ENCODE measurements at regions not wholly inside any gene's neighbourhood (a gene's known extent, or its start where the extent isn't known, plus 50 kb on each side); places are given as distances from the start of the nearest gene placed in this dataset.

GRCh38 chr4:30832639-30833038, 112.5 kb downstream of the PCDH7 start:
- H3K9me2 ChIP-seq (replicated peaks; ENCODE audit: low read length): no peaks in the 10 kb centered on the region
- H3K36me3 ChIP-seq (ENCODE audit: low read depth, low read length): no peaks in the 10 kb centered on the region
- no peak overlapping the region for H2AFZ ChIP-seq (ENCODE audit: low read length)
- H3K4me3 ChIP-seq (ENCODE audit: low read length): no peak overlapping the region
- ATAC-seq (no peak), DNase-seq (no peak)
- H3K27ac ChIP-seq (ENCODE audit: low read length): no peak overlapping the region
- no peaks in the 10 kb centered on the region for H3K9me3 ChIP-seq (ENCODE audit: low read length)
- intact Hi-C loops (cut with micrococcal nuclease): no loop called here
- no peaks in the 10 kb centered on the region for H3K79me2 ChIP-seq (ENCODE audit: low read length)
- no peaks in the 10 kb centered on the region for H3F3A ChIP-seq (ENCODE audit: low read length, unreplicated experiment)
- no TSS peak for BruUV-seq (replicated peaks)
- no peaks in the 10 kb centered on the region for H3K4me1 ChIP-seq (ENCODE audit: insufficient read depth, low read length)
- H3K4me2 ChIP-seq (ENCODE audit: low read length): no peak overlapping the region
- TF ChIP-seq CTCF (conservative IDR thresholded peaks at IDR 0.05; ENCODE audit: low read depth, low read length) (no peak), EZH2phosphoT487 (IDR thresholded peaks at IDR 0.05; ENCODE audit: borderline replicate concordance, low read length) (no peak), EZH2 (IDR thresholded peaks at IDR 0.05; ENCODE audit: low read length, unreplicated experiment) (no peak)
- CTCF ChIA-PET: no interaction called here
- H3K27me3 ChIP-seq (ENCODE audit: low read length): no peaks in the 10 kb centered on the region
- no peaks in the 10 kb centered on the region for H4K20me1 ChIP-seq (ENCODE audit: low read length)
- POLR2A ChIA-PET (ENCODE audit: unreplicated experiment): no interaction called here
- no peak overlapping the region for H3K9ac ChIP-seq (ENCODE audit: low read length)

GRCh38 chr4:30833206-30833605, 113.0 kb downstream of the PCDH7 start:
- no peak overlapping the region for H3K27ac ChIP-seq (ENCODE audit: low read length)
- no peaks in the 10 kb centered on the region for H3K36me3 ChIP-seq (ENCODE audit: low read depth, low read length)
- no TSS peak for BruUV-seq (replicated peaks)
- H2AFZ ChIP-seq (ENCODE audit: low read length): no peak overlapping the region
- H4K20me1 ChIP-seq (ENCODE audit: low read length): no peaks in the 10 kb centered on the region
- no peak for DNase-seq
- H3K4me1 ChIP-seq (ENCODE audit: insufficient read depth, low read length): no peaks in the 10 kb centered on the region
- no peaks in the 10 kb centered on the region for H3K79me2 ChIP-seq (ENCODE audit: low read length)
- H3K9me2 ChIP-seq (replicated peaks; ENCODE audit: low read length): no peaks in the 10 kb centered on the region
- no peak overlapping the region for H3K4me3 ChIP-seq (ENCODE audit: low read length)
- intact Hi-C loops (cut with micrococcal nuclease): no loop called here
- H3K9ac ChIP-seq (ENCODE audit: low read length): no peak overlapping the region
- no peak overlapping the region for H3K4me2 ChIP-seq (ENCODE audit: low read length)
- no peak for ATAC-seq
- ChIA-PET CTCF (no interaction called here), POLR2A (ENCODE audit: unreplicated experiment) (no interaction called here)
- no peaks in the 10 kb centered on the region for H3F3A ChIP-seq (ENCODE audit: low read length, unreplicated experiment)
- TF ChIP-seq EZH2 (IDR thresholded peaks at IDR 0.05; ENCODE audit: low read length, unreplicated experiment) (no peak), EZH2phosphoT487 (IDR thresholded peaks at IDR 0.05; ENCODE audit: borderline replicate concordance, low read length) (no peak), CTCF (conservative IDR thresholded peaks at IDR 0.05; ENCODE audit: low read depth, low read length) (no peak)
- H3K27me3 ChIP-seq (ENCODE audit: low read length): no peaks in the 10 kb centered on the region
- no peaks in the 10 kb centered on the region for H3K9me3 ChIP-seq (ENCODE audit: low read length)

GRCh38 chr4:30835044-30835443, 114.9 kb downstream of the PCDH7 start:
- Histone ChIP-seq H3K79me2 (ENCODE audit: low read length) (no peaks in the 10 kb centered on the region), H3F3A (ENCODE audit: low read length, unreplicated experiment) (no peaks in the 10 kb centered on the region), H3K9me2 (replicated peaks; ENCODE audit: low read length) (no peaks in the 10 kb centered on the region), H3K27me3 (ENCODE audit: low read length) (no peaks in the 10 kb centered on the region), H2AFZ (ENCODE audit: low read length) (no peak overlapping the region), H3K27ac (ENCODE audit: low read length) (no peak overlapping the region), H3K36me3 (ENCODE audit: low read depth, low read length) (no peaks in the 10 kb centered on the region), H3K4me3 (ENCODE audit: low read length) (no peak overlapping the region), H4K20me1 (ENCODE audit: low read length) (no peaks in the 10 kb centered on the region), H3K4me1 (ENCODE audit: insufficient read depth, low read length) (no peaks in the 10 kb centered on the region), H3K9me3 (ENCODE audit: low read length) (no peaks in the 10 kb centered on the region), H3K9ac (ENCODE audit: low read length) (no peak overlapping the region), H3K4me2 (ENCODE audit: low read length) (no peak overlapping the region)
- no peak for DNase-seq
- TF ChIP-seq CTCF (conservative IDR thresholded peaks at IDR 0.05; ENCODE audit: low read depth, low read length): no peak
- no peak for TF ChIP-seq EZH2phosphoT487 (IDR thresholded peaks at IDR 0.05; ENCODE audit: borderline replicate concordance, low read length)
- no peak for TF ChIP-seq EZH2 (IDR thresholded peaks at IDR 0.05; ENCODE audit: low read length, unreplicated experiment)
- no TSS peak for BruUV-seq (replicated peaks)
- CTCF ChIA-PET: no interaction called here
- POLR2A ChIA-PET (ENCODE audit: unreplicated experiment): no interaction called here
- ATAC-seq: no peak
- intact Hi-C loops (cut with micrococcal nuclease): no loop called here
